ENCODE measurements at regions not wholly inside any gene's neighbourhood (a gene's known extent, or its start where the extent isn't known, plus 50 kb on each side); places are given as distances from the start of the nearest gene placed in this dataset.

- TF ChIP-seq CTCF (IDR thresholded peaks at IDR 0.05 in 4 of 5, conservative IDR thresholded peaks at IDR 0.05 in 1 of 5) (no peak), POLR2A (IDR thresholded peaks at IDR 0.05) (no peak)
Measured at GRCh38 chr14:37816135-37816534, 220.7 kb downstream of the TTC6 start.
